Spleen (tissue), 7 donors: ENCODE measurements at regions not wholly inside any gene's neighbourhood (a gene's known extent, or its start where the extent isn't known, plus 50 kb on each side); places are given as distances from the start of the nearest gene placed in this dataset.

Experiments used
- POLR2A ChIP-seq, 3 donors: fragments of 450-650 bp; IDR thresholded peaks; one replicate each; pipeline ENCODE4 v1.5.1; 2017; ENCODE audit warnings: antibody characterized with exemption in 3 of 3, mild to moderate bottlenecking in 1 of 3
- POLR2AphosphoS5 ChIP-seq, 3 donors: sonication (generic); formaldehyde crosslinking; IDR thresholded peaks; one replicate each; pipeline ENCODE4 v1.5.1; 2017; ENCODE audit warnings: antibody characterized with exemption in 3 of 3
- TF ChIP-seq, protein P1 (sequence below), 11 experiments: fragments of 200-600 bp in 7 of 11; fragments of 450-650 bp in 4 of 11; sonication (generic) in 4 of 11; IDR thresholded peaks in 8 of 11; conservative IDR thresholded peaks in 3 of 11; 1 replicate in 7 of 11; 2 replicates in 4 of 11; pipeline versions ENCODE4 v1.4.0 to v1.8.0; 2016 to 2021; ENCODE audit warnings: antibody characterized with exemption in 11 of 11, inconsistent platforms in 4 of 11, mild to moderate bottlenecking in 1 of 11
- donor health status: DM: no; HTN: no; CAD: no; lungs with moderate emphysema.
- donor health status: DM: no; HTN: no; CAD: no.
- donor health status: DM: no; HTN: no; CAD: no.

DNA sequence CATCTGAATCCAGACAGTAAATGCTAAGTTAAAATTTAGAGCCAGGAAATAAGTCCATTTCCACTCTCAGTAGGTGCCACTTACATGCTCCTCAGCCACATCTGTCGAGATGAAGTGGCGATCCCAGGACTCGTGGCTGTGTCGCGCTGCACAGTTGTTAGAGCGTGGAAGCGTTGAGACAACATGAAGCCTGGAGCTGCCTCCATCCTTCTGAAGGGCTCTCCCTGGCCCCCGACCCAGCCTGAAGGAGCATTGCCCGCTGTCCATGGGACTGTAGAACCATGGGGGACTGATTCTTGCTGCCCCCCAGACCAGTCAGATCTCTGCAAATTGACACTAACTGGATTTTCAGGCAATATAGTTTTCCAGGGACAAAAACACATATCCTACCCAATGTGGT, 58.9 kb downstream of the IRX1 start:
- TF ChIP-seq, protein P1, sequence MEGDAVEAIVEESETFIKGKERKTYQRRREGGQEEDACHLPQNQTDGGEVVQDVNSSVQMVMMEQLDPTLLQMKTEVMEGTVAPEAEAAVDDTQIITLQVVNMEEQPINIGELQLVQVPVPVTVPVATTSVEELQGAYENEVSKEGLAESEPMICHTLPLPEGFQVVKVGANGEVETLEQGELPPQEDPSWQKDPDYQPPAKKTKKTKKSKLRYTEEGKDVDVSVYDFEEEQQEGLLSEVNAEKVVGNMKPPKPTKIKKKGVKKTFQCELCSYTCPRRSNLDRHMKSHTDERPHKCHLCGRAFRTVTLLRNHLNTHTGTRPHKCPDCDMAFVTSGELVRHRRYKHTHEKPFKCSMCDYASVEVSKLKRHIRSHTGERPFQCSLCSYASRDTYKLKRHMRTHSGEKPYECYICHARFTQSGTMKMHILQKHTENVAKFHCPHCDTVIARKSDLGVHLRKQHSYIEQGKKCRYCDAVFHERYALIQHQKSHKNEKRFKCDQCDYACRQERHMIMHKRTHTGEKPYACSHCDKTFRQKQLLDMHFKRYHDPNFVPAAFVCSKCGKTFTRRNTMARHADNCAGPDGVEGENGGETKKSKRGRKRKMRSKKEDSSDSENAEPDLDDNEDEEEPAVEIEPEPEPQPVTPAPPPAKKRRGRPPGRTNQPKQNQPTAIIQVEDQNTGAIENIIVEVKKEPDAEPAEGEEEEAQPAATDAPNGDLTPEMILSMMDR (IDR thresholded peaks at IDR 0.05 in 8 of 11, conservative IDR thresholded peaks at IDR 0.05 in 3 of 11), result no peak
- TF ChIP-seq POLR2A (IDR thresholded peaks at IDR 0.05), result no peak
- no peak for TF ChIP-seq POLR2AphosphoS5 (IDR thresholded peaks at IDR 0.05)
